ENCODE measurements at regions not wholly inside any gene's neighbourhood (a gene's known extent, or its start where the extent isn't known, plus 50 kb on each side); places are given as distances from the start of the nearest gene placed in this dataset.

GRCh38 chr3:153572654-153573053, 410.6 kb downstream of the RAP2B start:
- TF ChIP-seq CTCF (IDR thresholded peaks at IDR 0.05 in 8 of 11, conservative IDR thresholded peaks at IDR 0.05 in 3 of 11), result no peak
- TF ChIP-seq POLR2A (IDR thresholded peaks at IDR 0.05), result no peak

Measured in spleen (tissue), 7 donors.